ENCODE measurements at regions not wholly inside any gene's neighbourhood (a gene's known extent, or its start where the extent isn't known, plus 50 kb on each side); places are given as distances from the start of the nearest gene placed in this dataset.
"Not testable (repeated sequence)": the region's sequence is repeated elsewhere in the genome, so short reads cannot be mapped to it uniquely, and the experiment has no call there.

GRCh38 chr1:101185421-101185820 lies 51.4 kb upstream of the S1PR1 start:
- DNase-seq, result no peak

GRCh38 chr1:101183388-101183699 lies 53.5 kb upstream of the S1PR1 start:
- DNase-seq, result no peak

- DNase-seq, result no peak
Measured at GRCh38 chr1:101182627-101183387, 54.0 kb upstream of the S1PR1 start.

GRCh38 chr1:101181930-101182329 lies 54.9 kb upstream of the S1PR1 start:
- DNase-seq, result no peak

- no peak for DNase-seq
Measured at GRCh38 chr1:101178688-101179491, 57.9 kb upstream of the S1PR1 start.

- no peak for DNase-seq
Measured at GRCh38 chr1:101178341-101178687, 58.5 kb upstream of the S1PR1 start.

GRCh38 chr1:101175886-101176285 lies 60.9 kb upstream of the S1PR1 start:
- DNase-seq, result no peak

GRCh38 chr1:101175466-101175865 lies 61.4 kb upstream of the S1PR1 start:
- no peak for DNase-seq

- DNase-seq, result no peak
Measured at GRCh38 chr1:101174722-101175121, 62.1 kb upstream of the S1PR1 start.

- not testable (repeated sequence) for DNase-seq
Measured at GRCh38 chr1:101174298-101174697, 62.5 kb upstream of the S1PR1 start.

GRCh38 chr1:101170506-101171050 lies 66.2 kb upstream of the S1PR1 start:
- DNase-seq, result no peak

- DNase-seq, result no peak
Measured at GRCh38 chr1:101167891-101168290, 68.9 kb upstream of the S1PR1 start.

GRCh38 chr1:101166583-101167120 lies 70.2 kb upstream of the S1PR1 start:
- DNase-seq, result no peak

GRCh38 chr1:101165954-101166353 lies 70.9 kb upstream of the S1PR1 start:
- no peak for DNase-seq

GRCh38 chr1:101165532-101165931 lies 71.3 kb upstream of the S1PR1 start:
- DNase-seq, result no peak

- DNase-seq, result no peak
Measured at GRCh38 chr1:101164776-101165175, 72.0 kb upstream of the S1PR1 start.

GRCh38 chr1:101162736-101163735 lies 73.8 kb upstream of the S1PR1 start:
- DNase-seq, result no peak

GRCh38 chr1:101162300-101162699 lies 74.5 kb upstream of the S1PR1 start:
- DNase-seq, result no peak

GRCh38 chr1:101161619-101162018 lies 75.2 kb upstream of the S1PR1 start:
- DNase-seq, result no peak

GRCh38 chr1:101158424-101158823 lies 78.4 kb upstream of the S1PR1 start:
- DNase-seq, result no peak

- DNase-seq, result no peak
Measured at GRCh38 chr1:101154547-101154946, 82.3 kb upstream of the S1PR1 start.

GRCh38 chr1:101153692-101154091 lies 83.1 kb upstream of the S1PR1 start:
- DNase-seq, result no peak

- DNase-seq, result no peak
Measured at GRCh38 chr1:101152633-101153032, 84.2 kb upstream of the S1PR1 start.

Data from DMS 273 treated with DMSO at 0.1 percent for 48 hours (cell line).